ENCODE measurements at regions not wholly inside any gene's neighbourhood (a gene's known extent, or its start where the extent isn't known, plus 50 kb on each side); places are given as distances from the start of the nearest gene placed in this dataset.

DNA sequence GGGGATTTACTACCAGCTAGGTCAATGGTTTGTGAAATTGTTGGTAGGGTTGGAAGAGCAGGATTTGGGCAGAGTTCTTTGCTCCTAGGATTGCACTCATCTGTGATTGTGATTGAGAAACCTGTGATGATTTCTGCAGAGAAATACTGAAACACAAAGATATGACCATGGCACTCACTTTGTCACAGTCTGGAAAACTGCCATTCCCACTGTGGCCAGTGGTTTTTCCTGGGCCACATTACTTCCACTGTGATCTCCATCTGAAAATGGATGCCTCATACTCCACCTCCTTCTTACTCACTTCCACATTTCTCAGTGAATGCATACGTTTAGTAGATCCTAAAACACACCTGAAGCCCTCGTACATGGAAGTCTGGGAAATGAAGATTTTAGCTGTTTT lies 593.2 kb downstream of the LMO7 start:
- TF ChIP-seq, protein P1, sequence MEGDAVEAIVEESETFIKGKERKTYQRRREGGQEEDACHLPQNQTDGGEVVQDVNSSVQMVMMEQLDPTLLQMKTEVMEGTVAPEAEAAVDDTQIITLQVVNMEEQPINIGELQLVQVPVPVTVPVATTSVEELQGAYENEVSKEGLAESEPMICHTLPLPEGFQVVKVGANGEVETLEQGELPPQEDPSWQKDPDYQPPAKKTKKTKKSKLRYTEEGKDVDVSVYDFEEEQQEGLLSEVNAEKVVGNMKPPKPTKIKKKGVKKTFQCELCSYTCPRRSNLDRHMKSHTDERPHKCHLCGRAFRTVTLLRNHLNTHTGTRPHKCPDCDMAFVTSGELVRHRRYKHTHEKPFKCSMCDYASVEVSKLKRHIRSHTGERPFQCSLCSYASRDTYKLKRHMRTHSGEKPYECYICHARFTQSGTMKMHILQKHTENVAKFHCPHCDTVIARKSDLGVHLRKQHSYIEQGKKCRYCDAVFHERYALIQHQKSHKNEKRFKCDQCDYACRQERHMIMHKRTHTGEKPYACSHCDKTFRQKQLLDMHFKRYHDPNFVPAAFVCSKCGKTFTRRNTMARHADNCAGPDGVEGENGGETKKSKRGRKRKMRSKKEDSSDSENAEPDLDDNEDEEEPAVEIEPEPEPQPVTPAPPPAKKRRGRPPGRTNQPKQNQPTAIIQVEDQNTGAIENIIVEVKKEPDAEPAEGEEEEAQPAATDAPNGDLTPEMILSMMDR (IDR thresholded peaks at IDR 0.05), result no peak
- no peak overlapping the region for H3K4me2 ChIP-seq (ENCODE audit: low read length)

DNA sequence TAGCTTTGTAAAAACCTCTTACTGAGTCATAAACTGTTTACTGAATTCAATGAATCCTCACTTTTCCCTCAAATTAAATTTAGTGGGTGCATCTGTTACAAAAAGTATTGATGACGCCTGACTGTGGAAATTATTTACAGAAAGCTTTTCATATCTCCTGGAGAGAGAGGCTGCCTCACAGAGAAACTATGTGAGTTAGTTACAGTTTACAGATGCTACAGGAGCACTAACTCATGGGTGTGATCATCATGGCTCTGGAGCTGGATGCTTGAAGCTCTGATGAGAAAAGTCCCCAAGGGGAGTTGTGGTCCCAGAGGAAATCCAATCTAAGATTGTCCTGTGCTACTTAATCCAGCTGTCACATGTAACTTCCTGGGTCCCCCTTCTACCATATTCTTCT lies 590.8 kb downstream of the LMO7 start:
- Histone ChIP-seq H2AFZ (no peak overlapping the region), H3K27ac (no peak overlapping the region), H3K4me1 (no peaks in the 10 kb centered on the region), H3K4me2 (ENCODE audit: low read length) (no peak overlapping the region), H3K79me2 (no peaks in the 10 kb centered on the region), H3K4me3 (ENCODE audit: low read depth, low read length) (no peak overlapping the region), H3K9ac (no peak overlapping the region), H3K27me3 (ENCODE audit: control insufficient read depth, insufficient read depth, low read length) (no peaks in the 10 kb centered on the region), H3K9me3 (ENCODE audit: control insufficient read depth, low read length) (no peaks in the 10 kb centered on the region), H3K36me3 (ENCODE audit: control insufficient read depth, insufficient read depth, low read length) (no peaks in the 10 kb centered on the region)
- TF ChIP-seq, protein P1 (IDR thresholded peaks at IDR 0.05), result no peak

More for the DNA sequence above, 593.2 kb downstream of the LMO7 start:
- Histone ChIP-seq H3K27ac (no peak overlapping the region), H3K36me3 (ENCODE audit: control insufficient read depth, insufficient read depth, low read length) (no peaks in the 10 kb centered on the region), H3K9me3 (ENCODE audit: control insufficient read depth, low read length) (no peaks in the 10 kb centered on the region), H3K9ac (no peak overlapping the region), H3K4me1 (no peaks in the 10 kb centered on the region), H3K4me3 (ENCODE audit: low read depth, low read length) (no peak overlapping the region), H3K79me2 (no peaks in the 10 kb centered on the region), H3K27me3 (ENCODE audit: control insufficient read depth, insufficient read depth, low read length) (no peaks in the 10 kb centered on the region), H2AFZ (no peak overlapping the region)

DNA sequence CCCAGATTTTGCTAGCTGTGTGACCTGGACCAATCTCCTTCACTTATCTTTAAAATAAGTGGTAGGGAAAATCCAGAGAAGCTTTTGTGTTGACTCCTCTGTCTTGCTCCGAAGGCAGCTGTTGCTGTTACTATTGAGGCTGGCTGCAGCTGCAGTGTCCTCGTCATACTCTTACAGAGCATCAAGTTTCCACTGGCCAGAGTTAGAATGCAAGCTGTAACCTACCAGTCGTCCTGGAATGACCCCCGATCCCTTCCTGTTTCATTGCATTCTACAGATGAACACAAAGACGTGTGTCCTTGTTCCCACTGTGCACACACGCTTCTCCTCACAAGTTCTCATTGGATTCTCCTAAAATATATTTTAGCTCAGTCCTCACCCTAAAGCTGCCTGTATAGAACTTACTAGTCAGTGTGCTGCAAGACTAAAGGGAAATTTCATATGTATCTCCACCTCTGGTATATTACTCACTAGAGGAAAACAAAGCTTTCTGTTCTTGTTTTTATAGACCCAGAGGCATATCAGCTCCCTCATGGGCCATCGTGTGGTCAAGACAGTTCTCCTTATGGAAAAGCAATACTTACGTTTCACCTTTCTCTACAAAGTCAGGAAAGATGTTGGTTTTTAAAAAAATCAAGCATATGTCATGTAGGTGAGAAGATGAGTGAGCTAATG lies 589.8 kb downstream of the LMO7 start:
- H3K4me1 ChIP-seq, result no peaks in the 10 kb centered on the region
- no peak overlapping the region for H2AFZ ChIP-seq
- TF ChIP-seq, protein P1 (IDR thresholded peaks at IDR 0.05), result no peak
- no peaks in the 10 kb centered on the region for H3K79me2 ChIP-seq
- H3K9me3 ChIP-seq (ENCODE audit: control insufficient read depth, low read length), result no peaks in the 10 kb centered on the region
- no peak overlapping the region for H3K9ac ChIP-seq
- no peaks in the 10 kb centered on the region for H3K27me3 ChIP-seq (ENCODE audit: control insufficient read depth, insufficient read depth, low read length)
- H3K36me3 ChIP-seq (ENCODE audit: control insufficient read depth, insufficient read depth, low read length), result no peaks in the 10 kb centered on the region
- no peak overlapping the region for H3K27ac ChIP-seq
- no peak overlapping the region for H3K4me3 ChIP-seq (ENCODE audit: low read depth, low read length)
- no peak overlapping the region for H3K4me2 ChIP-seq (ENCODE audit: low read length)

DNA sequence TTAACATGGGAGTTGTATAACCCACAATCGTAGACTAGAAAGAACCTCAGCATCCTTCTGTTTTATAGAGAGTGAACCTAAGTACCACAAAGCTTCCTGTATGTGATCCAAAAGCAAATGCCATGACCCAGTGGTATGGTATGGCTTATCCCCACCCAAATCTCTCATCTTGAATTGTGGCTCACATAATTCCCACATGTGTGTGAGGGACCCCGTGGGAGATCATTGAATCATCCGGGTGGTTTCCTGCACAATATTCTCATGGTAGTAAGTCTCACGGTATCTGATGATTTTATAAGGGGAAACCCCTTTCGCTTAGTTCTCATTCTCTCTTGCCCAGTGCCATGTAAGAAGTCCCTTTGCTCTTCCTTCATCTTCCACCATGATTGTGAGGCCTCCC lies 587.9 kb downstream of the LMO7 start:
- H3K9me3 ChIP-seq (ENCODE audit: control insufficient read depth, low read length), result no peaks in the 10 kb centered on the region
- TF ChIP-seq, protein P1 (IDR thresholded peaks at IDR 0.05), result no peak
- H3K27me3 ChIP-seq (ENCODE audit: control insufficient read depth, insufficient read depth, low read length), result no peaks in the 10 kb centered on the region
- no peak overlapping the region for H3K27ac ChIP-seq
- no peak overlapping the region for H3K9ac ChIP-seq
- no peak overlapping the region for H2AFZ ChIP-seq
- no peak overlapping the region for H3K4me2 ChIP-seq (ENCODE audit: low read length)
- no peak overlapping the region for H3K4me3 ChIP-seq (ENCODE audit: low read depth, low read length)
- no peaks in the 10 kb centered on the region for H3K4me1 ChIP-seq
- H3K79me2 ChIP-seq, result no peaks in the 10 kb centered on the region
- no peaks in the 10 kb centered on the region for H3K36me3 ChIP-seq (ENCODE audit: control insufficient read depth, insufficient read depth, low read length)

DNA sequence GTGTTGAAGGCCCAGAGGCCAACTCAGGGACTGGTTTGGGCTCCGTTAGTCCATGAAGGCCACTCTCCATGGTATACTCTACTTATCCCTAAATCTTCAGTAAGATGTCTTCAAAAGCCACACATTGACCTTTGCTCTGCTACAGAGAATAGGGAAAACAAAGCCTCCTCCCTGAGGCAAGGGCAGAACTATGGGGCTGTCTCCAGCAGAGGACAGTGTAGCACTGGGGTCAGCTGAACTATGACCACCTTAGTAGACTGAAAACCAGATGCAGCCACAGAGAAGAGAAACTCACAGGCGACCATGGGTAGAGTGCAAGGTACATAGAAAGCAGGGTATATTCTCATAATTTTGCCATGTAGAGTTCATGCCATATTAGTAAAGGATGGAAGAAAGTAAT lies 587.4 kb downstream of the LMO7 start:
- Histone ChIP-seq H3K27ac (no peak overlapping the region), H3K9ac (no peak overlapping the region), H3K4me1 (no peaks in the 10 kb centered on the region), H3K9me3 (ENCODE audit: control insufficient read depth, low read length) (no peaks in the 10 kb centered on the region), H3K79me2 (no peaks in the 10 kb centered on the region), H3K27me3 (ENCODE audit: control insufficient read depth, insufficient read depth, low read length) (no peaks in the 10 kb centered on the region), H3K4me2 (ENCODE audit: low read length) (no peak overlapping the region), H3K4me3 (ENCODE audit: low read depth, low read length) (no peak overlapping the region), H3K36me3 (ENCODE audit: control insufficient read depth, insufficient read depth, low read length) (no peaks in the 10 kb centered on the region), H2AFZ (no peak overlapping the region)
- TF ChIP-seq, protein P1 (IDR thresholded peaks at IDR 0.05), result no peak

All from parathyroid adenoma (tissue), 2 donors.